Activated CD4-positive, CD25-positive, alpha-beta regulatory T cell treated with anti-CD3 and anti-CD28 coated beads, Interleukin-2, amount 50 U/mL, for 72 hours (primary cell): ENCODE measurements at regions not wholly inside any gene's neighbourhood (a gene's known extent, or its start where the extent isn't known, plus 50 kb on each side); places are given as distances from the start of the nearest gene placed in this dataset.

Source experiments
- DNase-seq: peaks from one replicate; pipeline ENCODE4 v3.0.0; 2021

DNA sequence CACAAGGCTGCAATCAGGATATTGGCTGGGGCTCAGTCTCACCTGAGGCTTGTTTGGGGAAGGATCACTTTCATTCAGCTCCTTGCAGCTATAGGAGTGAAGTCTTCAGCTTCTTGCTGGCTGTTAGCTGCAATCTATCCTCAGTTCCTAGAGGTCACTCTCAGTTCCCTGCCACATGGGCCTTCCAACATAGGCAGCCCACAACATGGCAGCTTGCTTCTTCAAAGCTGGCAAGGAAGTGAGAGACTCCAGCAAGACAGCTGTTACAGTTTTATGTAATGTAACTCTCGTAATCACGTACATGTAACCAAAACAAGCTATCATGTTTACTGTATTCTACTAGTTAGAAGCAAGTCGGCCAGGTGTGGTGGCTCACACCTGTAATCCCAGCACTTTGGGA lies 226.9 kb downstream of the CDC5L start:
- DNase-seq: no peak

DNA sequence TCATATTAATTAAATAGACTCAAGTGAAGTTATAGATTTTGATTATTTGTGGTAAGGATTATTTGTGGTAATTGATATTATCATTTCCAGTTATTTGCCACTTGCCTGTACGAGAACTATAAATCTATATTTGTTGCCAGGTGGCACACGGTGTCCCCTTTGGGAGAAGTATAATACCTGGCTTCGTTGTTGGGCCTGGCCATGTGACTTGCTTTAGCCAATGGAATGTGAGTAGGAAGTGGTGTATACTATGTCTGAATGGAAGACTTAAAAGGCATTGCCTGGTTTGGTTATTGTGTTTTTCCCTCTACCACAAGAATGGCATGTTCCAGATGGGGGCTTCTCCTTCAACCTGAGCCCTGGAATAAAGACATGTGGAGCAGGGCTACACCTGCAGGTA lies 228.1 kb downstream of the CDC5L start:
- DNase-seq: no peak

DNA sequence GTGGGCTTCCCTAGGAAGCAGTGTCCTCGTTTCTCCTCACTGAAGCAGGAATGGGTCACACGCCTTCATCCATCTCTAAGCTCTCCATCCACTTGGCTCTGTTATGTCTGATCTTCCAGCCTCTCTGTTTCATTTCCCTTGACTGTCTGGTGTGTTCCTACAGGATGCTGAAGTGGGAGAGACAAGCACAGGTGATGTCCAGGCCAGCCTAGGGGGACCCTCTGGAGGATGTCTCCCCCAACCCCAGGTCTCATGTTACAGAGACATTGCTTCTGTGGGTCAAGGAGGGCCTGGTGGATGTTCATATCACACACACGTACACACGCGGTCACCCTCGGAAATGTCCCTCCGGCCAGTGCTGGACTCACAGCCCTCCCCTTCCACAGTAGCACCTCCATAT lies 229.9 kb downstream of the CDC5L start:
- DNase-seq: no peak

DNA sequence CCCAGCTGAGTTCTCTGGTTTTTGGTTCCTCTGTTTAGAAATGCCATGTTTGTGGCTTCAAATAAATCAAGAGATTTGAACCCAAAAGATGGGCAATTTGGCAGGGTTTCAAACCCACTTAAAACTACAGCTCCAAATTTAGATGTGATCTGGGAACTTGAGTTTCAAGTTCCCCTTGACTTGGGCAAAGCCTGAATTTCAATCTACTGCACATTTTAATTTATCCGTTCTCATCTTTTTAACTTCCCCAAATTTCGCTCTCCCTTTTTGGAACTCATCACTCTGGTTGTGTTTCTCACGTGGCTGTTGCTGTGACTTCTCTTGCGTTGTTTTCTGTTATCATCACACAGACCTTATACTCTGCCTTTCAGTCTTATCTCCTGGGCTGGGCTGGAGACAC lies 230.9 kb downstream of the CDC5L start:
- no peak for DNase-seq

DNA sequence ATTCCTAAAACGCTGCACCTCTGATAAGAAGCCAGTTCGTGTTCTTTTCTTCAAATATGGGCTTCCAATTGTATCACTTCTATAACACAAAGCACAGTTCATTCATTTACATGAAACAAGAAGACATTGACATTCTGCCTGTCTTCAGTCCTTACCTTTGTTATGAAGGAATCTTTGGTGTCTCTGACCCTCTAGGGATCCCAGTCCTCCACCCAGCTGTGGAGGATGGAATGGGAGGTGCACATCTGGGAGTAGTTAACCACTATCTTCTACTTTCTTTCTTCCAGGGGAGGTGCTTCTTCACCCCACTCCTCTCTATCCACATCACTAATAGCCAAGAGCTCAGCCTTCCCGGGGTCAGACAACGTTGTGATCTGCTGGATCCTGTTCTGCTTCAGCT lies 233.4 kb downstream of the CDC5L start:
- no peak for DNase-seq

DNA sequence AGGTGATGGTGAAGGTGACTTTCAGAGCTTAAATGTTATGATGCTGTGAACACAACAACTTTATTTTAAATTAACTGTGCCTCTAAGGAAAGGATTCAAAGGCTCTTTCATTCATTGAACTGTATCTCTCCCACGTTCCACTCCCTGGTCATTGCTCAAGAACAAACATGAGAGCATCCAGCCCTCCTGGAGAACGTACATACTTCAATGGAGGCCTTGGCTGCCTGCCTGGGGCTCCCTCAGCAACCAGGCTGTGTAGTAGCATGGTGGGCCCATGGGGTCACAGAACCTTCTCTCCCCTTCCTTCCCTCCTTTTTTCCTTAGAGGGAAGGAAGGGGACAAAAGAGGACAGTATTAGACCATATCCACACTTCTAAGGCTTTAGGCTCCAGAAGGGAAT lies 234.3 kb downstream of the CDC5L start:
- no peak for DNase-seq

DNA sequence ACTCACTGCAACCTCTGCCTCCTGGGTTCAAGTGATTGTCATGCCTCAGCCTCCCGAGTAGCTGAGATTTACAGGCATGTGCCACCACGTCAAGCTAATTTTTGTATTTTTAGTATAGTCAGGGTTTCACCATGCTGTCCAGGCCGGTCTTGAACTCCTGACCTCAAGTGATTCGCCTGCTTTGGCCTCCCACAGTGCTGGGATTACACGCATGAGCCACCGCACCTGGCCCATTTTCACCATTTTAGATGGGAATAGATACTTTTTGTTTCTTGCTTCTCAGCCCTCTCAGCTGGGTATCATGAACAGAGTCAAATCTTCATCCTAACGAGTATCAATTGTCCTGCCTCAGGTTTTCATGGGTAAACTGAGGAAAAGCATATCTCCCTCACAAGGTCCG lies 235.0 kb downstream of the CDC5L start:
- DNase-seq: no peak

DNA sequence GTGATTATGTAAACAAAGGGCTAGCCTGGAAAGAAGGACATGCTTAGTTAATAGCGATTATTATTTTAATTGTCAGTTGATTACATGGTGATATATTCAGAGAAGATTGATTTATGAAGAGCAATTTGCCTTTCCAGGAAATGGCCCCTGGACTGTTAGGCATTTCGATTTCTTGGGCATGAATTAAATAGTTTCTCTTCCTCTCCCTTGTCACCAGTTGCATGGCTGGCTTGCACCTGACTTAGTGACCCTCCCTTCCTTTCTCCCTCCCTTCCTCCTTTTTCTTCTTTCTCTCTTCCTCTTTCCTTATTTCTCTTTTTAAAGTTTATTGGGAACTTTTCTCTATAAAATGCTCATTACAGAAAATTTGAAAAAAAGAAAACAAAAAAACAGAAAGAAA lies 235.4 kb downstream of the CDC5L start:
- DNase-seq: no peak

DNA sequence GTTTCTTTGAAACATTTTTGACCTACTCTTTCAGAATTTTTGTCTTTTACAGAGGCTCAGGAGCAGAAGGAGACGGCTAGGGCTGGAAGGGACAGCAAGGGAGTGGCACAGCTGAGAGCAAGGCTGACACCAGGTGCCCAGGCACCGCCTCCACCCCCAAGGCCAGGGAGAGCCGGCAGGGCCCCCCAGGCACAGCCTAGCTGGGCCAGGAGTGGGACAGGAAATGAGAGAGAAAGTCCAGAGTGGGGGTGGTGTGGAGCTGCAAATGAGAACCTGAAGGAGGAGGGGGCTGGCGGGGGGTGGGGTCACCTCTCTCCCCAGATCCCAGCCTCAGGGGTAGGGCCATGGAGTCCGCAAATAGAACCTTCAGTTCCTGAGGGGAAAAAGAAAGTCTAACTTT lies 236.7 kb downstream of the CDC5L start:
- DNase-seq: no peak

DNA sequence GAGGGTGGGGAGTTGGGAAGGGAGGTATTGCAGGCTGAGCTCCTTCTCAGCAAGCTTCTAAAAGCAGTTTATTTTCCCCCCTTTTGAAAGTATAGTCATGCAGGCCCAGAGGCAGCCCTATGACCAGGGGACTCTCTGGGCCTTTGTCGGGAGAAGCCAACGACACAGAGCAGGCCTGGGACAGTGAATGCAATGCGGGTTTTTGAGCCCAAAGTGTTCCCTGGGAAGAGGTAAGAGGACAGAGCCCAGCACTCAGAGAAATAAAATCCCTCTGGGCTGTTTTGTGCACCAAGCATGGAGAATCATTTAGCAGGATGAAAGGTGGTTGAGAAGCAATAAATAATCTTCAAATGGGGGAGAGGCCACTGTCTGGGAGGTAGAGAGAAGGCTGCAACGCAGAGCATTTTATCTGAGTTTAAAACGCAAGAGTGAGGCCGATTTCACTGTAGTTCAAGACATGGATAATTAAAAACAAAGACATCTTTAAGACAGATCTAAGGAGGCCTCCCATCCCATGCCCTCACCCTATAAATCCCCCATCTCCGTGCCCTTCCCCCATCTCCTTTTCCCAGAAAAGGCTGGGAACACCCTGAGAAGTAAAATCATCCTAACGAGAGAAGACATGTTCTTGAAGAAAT lies 237.5 kb downstream of the CDC5L start:
- DNase-seq: no peak

DNA sequence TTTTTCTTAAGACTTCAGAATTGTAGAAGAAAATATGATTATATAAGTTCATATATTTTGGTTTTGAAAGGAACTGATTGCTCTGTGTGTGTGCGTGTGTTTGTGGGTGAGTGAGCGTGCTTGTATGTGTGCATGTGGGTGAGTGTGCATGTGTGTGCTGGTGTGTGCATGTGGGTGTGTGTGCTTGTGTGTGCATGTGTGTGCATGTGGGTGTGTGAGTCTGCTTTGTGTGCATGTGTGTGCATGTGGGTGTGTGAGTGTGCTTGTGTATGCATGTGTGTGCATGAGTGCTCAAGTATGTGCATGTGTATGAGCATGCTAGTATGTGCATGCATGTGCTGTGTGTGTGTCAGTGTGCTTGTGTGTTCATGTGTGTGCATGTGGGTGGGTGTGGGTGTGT lies 238.5 kb downstream of the CDC5L start:
- no peak for DNase-seq

DNA sequence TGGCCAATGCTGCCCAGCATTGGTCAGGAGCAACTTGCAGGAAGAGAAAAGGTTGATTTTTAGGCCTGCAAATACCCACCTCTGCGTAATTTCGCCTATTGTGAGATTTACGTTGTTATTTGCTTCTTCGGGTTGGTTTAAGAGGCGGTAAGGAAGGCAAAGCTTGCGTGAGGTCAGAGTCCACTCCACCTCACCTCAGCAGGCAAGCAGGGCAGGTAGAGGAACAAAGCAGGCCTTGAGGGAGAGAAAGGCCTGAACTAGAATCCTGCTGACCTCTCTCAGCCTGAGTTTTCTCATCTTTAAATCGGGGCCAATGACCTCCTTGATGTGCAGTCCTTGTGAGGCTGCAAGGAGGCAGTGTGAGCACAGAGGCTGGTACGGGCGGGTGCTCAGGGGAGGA lies 239.1 kb downstream of the CDC5L start:
- no peak for DNase-seq

DNA sequence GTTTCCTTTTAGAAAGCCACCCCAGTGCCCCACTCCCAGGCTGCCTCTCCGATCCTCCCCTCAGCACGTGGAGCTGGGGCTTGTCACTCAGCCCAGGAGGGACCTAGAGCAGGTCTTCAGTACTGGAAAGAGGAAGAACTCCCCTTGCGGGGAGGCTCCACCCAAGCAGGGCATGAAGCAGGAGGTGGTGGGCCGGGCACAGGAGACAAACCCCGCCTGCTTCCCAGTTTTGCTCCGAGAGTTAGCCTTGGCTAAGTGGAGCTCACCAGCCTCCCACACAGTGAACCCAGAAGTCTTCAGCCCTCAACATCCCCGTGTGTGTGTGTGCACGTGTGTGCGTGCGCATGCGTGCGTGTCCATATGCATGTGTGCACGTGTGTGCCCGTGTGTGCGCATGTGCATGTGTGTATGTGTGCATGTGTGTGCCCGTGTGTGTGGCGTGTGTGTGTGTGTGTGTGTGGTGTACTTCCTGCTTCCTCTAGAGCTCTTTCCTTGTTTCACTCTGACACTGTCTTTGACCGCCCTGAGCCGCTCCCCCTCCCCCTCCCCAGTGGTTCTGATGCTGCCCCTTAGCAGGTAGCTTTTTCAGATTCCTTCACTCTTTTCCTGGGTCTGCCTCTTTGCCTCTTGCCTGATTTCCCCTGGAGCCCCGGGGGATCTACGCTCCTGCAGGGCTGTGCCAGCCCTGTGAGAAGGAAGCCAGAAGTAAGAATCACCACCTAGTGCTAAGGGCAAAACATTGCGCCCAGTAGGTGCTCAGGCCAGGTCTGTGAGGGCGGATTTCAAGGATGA lies 239.8 kb downstream of the CDC5L start:
- no peak for DNase-seq

DNA sequence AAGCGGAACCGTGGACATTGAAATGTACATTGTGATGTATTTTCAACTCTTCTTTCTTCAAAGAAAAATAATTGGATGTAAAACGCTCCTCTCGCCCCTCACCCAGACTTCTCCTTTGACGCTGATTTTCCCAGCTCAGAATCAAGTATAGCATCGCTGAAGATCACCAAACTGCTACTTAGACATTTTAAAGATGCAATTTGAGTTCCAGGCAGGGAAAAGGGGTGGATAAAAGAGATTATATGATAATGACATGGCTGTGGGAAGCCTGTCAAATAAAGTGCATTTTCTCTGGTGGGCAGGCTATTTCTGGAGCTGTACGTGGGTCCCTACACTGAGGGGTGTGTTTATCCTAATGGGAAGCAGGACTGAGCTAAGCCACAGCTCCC lies 240.4 kb downstream of the CDC5L start:
- no peak for DNase-seq

DNA sequence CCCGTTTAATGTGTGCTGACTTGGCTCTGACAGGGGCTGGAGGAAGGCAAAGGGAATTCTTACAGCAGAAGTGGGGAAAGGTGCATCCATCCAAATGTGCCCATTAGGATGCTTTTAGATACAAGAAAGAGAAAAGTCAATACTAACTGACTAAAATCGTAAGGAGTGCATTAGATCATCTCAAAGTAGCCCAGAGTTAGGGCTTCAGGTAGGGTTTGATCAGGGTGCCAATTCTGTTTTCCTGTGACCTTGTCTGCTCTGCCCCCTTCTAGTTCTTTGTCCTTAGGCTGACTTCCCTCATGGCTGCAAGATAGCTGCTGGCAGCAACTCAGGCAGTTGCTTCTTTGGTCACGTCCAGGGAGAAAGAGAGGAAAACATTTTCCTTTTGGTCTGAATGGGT lies 240.8 kb downstream of the CDC5L start:
- no peak for DNase-seq

DNA sequence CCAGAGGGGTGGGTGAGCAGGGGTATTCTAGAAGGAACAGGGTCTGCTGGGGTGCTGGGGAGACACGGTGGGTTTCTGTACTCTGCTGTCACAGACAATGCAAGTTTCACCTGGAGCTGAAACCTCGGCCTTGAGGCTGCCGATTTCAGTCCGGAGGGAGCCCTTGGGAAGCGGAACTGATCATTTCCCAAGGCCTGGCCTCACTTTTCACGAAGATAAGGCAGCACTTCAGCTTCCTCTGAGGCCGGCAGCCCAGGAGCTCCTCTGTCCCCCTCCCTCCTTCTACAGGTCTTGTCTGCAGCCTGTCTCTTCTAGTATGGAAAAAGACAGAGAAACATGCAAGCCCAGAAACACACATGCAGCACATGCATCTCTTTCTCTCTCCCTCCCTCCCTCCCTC lies 242.1 kb downstream of the CDC5L start:
- no peak for DNase-seq

DNA sequence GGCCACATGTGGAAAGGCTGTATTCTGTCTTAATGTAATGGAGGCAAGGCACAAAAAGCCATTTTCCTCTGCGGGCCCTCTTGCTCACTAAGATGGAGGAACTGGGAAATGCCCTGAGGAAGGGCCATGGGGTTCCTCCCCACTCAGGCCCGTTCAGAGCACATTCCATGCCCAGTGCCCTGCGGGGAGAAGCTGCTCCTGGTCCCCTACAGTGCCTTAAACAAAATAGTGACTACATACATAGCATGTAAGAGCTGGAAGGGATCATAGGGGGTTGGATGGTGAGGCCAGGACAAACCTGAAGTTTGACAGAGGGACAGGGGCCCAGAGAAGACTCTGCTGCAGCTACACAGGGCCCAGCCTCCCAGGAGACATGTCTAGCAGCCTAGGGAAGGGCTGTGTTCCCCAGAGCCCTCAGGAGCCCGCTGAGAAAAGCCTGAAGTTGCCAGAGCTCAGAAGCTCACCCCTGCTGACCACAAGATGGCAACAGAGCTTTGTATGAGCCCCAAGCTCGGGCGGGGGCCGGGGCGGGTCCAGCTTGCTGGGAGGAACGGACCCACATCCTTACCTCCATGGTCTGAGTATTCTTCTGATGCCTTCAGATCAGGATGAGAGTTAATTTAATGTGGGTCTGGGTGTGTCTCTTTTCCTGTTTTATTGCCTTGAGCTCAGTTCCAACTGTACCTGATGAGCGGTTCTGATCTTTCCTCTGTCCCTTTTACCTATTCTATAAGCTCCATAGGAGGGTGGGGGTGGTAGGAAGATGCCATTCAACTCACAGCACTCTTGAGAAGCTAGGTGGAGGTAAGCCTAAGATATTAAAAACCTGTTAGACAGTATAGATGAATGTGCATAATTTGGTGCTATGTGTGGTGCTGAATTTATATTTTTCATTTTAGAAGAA lies 242.9 kb downstream of the CDC5L start:
- peak; percentile 37 for DNase-seq

DNA sequence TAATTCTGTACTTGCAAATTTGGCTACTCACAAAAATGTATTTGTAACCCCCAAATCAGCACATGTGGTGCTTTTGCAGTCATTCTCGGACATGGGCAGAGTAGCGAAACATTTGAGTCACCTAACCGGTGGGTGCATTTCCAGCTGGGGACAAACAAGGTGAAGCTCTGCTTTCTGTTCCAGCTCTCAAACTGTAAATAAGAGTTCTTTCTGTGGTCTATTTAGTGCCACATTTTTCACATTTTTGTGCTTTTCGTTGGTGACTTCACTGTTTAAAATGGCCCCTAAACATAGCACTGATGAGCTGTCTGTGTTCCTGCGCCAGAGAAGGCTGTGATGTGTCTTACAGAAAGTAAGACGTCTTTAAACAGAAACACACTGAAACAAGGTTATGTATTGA lies 244.5 kb downstream of the CDC5L start:
- DNase-seq: no peak

DNA sequence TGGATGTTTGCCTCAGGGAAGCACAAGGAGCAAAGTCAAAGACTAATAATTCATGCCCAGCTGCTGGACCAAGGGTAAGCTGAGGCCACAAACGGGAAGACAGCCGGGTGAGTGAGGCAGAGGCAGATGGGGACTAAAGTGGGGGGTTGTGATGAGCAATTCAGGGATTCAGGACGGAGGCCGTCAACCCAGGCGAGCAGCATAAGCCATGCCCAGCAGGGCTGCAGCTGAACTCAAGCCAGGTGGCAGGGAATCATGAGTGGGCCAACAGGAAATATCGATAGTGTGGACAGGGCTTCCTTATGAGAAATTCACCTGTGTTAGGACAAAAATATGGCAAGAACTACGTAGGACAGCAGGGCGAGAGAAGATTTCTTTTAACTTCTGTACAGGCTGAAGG lies 246.8 kb downstream of the CDC5L start:
- no peak for DNase-seq

DNA sequence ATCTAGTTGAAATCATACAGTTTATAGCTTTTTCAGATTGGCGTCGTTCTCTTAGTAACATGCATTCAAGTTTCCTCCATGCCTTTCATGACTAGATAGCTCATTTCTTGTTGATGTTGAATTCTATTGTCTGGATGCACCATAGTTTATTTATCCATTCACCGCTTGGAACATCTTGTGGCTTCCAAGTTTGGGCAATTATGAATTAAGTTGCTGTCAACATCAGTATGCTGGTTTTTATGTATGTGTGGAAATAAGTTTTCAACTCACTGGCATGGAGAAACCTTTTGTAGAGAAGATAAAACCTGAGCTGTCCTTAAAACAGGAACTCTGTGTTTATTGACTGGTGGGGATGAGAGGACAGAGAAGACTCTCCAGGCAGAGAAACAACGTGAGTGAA lies 248.0 kb downstream of the CDC5L start:
- no peak for DNase-seq

DNA sequence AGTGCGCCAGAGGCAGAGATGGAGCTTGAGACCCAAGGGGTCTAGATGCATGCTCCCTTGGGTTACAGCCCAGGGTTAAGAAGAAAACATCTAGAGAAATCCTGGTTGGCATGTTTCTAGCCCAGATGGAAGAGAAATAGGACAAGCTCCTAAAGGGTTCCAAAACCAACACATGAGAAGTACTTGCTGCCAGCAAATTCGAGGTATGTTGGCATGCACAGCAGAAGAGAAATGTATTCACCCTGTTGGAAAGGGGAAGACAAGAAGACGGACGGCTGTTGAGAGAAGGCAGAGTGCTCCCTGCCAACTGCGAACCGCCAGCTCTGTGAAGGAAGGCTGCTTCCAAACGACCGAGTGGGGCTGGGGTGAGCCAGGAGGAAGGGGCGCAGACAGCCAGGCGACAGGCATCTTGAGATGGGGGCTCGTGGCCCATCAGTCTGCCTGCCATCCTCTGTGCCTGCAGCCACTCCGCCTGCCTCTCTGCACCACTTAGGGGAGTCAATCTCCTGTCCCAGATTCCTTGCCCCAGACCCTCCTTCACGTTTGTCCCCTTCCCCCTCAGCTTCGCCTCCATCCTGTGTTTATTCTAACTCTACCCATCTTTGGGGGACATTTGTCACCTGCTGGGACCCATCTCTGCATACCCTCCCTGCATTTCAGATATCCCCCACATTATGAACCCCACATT lies 249.2 kb downstream of the CDC5L start:
- DNase-seq: no peak

DNA sequence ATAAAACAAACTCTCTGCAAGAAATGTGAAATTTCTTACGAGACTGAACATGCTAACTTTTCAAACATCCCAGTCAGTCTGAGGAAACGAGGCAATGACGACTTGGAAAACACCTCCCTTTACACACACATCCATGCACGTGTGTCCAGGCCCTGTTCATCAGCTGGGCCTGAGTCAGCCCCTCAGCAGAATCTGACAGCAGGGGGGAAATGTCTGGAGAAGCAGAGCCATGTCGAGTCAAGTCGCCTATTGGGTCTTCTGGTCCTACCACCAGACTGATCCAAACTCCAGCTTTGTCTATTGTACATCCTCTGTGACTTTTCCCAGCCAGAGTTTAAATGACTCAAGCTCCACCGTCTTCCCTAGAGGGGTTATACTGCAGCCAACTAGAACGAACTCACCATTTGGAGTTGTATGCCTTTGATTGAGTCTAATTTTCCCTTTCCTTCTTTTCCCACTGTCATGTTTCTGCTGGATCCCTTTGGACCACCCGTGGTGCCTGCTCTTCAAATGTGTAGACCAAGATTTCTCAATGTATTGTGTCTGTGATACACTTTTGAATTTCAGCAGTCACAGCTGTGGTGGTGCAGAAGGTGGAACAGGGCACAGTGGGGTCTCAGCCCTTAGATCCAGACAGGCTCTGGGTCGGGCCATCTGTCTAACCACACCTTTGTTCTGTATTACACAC lies 254.0 kb downstream of the CDC5L start:
- no peak for DNase-seq

DNA sequence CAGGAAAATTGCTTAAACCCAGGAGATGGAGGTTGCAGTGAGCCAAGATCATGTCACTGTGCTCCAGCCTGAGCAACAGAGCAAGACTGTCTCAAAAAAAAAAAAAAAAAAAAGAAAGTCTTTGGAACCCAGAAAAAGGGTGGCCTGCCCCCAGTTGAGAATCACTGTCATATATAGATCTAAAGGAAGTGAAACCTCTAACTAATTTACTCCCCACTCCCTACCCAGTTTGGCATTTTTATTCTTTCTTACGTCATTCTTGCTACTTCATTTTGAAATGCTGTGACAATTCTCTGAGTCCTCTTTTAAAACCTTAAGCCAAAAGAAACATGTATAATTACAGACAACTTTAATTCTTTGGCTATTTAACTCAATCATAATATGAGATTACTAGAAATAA lies 254.8 kb downstream of the CDC5L start:
- DNase-seq: no peak
